ENCODE measurements at regions not wholly inside any gene's neighbourhood (a gene's known extent, or its start where the extent isn't known, plus 50 kb on each side); places are given as distances from the start of the nearest gene placed in this dataset.

- no peak overlapping the region for H3K4me3 ChIP-seq (replicated peaks; ENCODE audit: low read depth, low read length)
- TF ChIP-seq CTCF (IDR thresholded peaks at IDR 0.05; ENCODE audit: insufficient read depth, low read length, poor library complexity, severe bottlenecking) = no peak
- H3K27me3 ChIP-seq (replicated peaks; ENCODE audit: control insufficient read depth, insufficient read depth, low read length) = no peaks in the 10 kb centered on the region
- no peak for DNase-seq (ENCODE audit: extremely low read depth, insufficient read length)
- H3K36me3 ChIP-seq (ENCODE audit: control insufficient read depth, insufficient read depth, low read length) = no peaks in the 10 kb centered on the region
These were observed 115.3 kb upstream of the BCOR start for GRCh38 chrX:40213092-40213491.

GRCh38 chrX:40209951-40210617, 112.3 kb upstream of the BCOR start:
- DNase-seq (ENCODE audit: extremely low read depth, insufficient read length) = no peak
- TF ChIP-seq CTCF (IDR thresholded peaks at IDR 0.05; ENCODE audit: insufficient read depth, low read length, poor library complexity, severe bottlenecking) = no peak
- Histone ChIP-seq H3K36me3 (ENCODE audit: control insufficient read depth, insufficient read depth, low read length) (no peaks in the 10 kb centered on the region), H3K27me3 (replicated peaks; ENCODE audit: control insufficient read depth, insufficient read depth, low read length) (no peaks in the 10 kb centered on the region), H3K4me3 (replicated peaks; ENCODE audit: low read depth, low read length) (no peak overlapping the region)

- Histone ChIP-seq H3K4me3 (replicated peaks; ENCODE audit: low read depth, low read length) (no peak overlapping the region), H3K36me3 (ENCODE audit: control insufficient read depth, insufficient read depth, low read length) (no peaks in the 10 kb centered on the region), H3K27me3 (replicated peaks; ENCODE audit: control insufficient read depth, insufficient read depth, low read length) (no peaks in the 10 kb centered on the region)
- no peak for DNase-seq (ENCODE audit: extremely low read depth, insufficient read length)
- no peak for TF ChIP-seq CTCF (IDR thresholded peaks at IDR 0.05; ENCODE audit: insufficient read depth, low read length, poor library complexity, severe bottlenecking)
These were observed 109.9 kb upstream of the BCOR start for GRCh38 chrX:40207626-40208025.

GRCh38 chrX:40205471-40205870, 107.7 kb upstream of the BCOR start:
- no peak for TF ChIP-seq CTCF (IDR thresholded peaks at IDR 0.05; ENCODE audit: insufficient read depth, low read length, poor library complexity, severe bottlenecking)
- Histone ChIP-seq H3K4me3 (replicated peaks; ENCODE audit: low read depth, low read length) (no peak overlapping the region), H3K27me3 (replicated peaks; ENCODE audit: control insufficient read depth, insufficient read depth, low read length) (no peaks in the 10 kb centered on the region), H3K36me3 (ENCODE audit: control insufficient read depth, insufficient read depth, low read length) (no peaks in the 10 kb centered on the region)
- DNase-seq (ENCODE audit: extremely low read depth, insufficient read length) = no peak

GRCh38 chrX:40202456-40202855, 104.7 kb upstream of the BCOR start:
- Histone ChIP-seq H3K4me3 (replicated peaks; ENCODE audit: low read depth, low read length) (no peak overlapping the region), H3K36me3 (ENCODE audit: control insufficient read depth, insufficient read depth, low read length) (no peaks in the 10 kb centered on the region), H3K27me3 (replicated peaks; ENCODE audit: control insufficient read depth, insufficient read depth, low read length) (no peaks in the 10 kb centered on the region)
- DNase-seq (ENCODE audit: extremely low read depth, insufficient read length) = no peak
- no peak for TF ChIP-seq CTCF (IDR thresholded peaks at IDR 0.05; ENCODE audit: insufficient read depth, low read length, poor library complexity, severe bottlenecking)

Measured in GM06990 (cell line).